HG02973 (cell line): ENCODE measurements at regions not wholly inside any gene's neighbourhood (a gene's known extent, or its start where the extent isn't known, plus 50 kb on each side); places are given as distances from the start of the nearest gene placed in this dataset.
"Not testable (repeated sequence)": the region's sequence is repeated elsewhere in the genome, so short reads cannot be mapped to it uniquely, and the experiment has no call there.

Source experiments
- ATAC-seq: cut with Tn5 transposase; IDR thresholded peaks from one replicate; pipeline ENCODE4 v1.9.1; 2021; ENCODE audit warnings: moderate library complexity; ENCODE audit not compliant: unreplicated experiment

- ATAC-seq = not testable (repeated sequence)
These were observed 80.1 kb upstream of the NPSR1 start for GRCh38 chr7:34577934-34578333.

GRCh38 chr7:34581698-34582097 lies 76.3 kb upstream of the NPSR1 start:
- ATAC-seq = not testable (repeated sequence)

GRCh38 chr7:34584526-34584925 lies 73.5 kb upstream of the NPSR1 start:
- no peak for ATAC-seq

- ATAC-seq = no peak
These were observed 61.1 kb upstream of the NPSR1 start for GRCh38 chr7:34596887-34597286.

GRCh38 chr7:34603711-34604444 lies 54.1 kb upstream of the NPSR1 start:
- no peak for ATAC-seq
